Frontal cortex (tissue), 3 donors: ENCODE measurements at regions not wholly inside any gene's neighbourhood (a gene's known extent, or its start where the extent isn't known, plus 50 kb on each side); places are given as distances from the start of the nearest gene placed in this dataset.

Experiments used
- DNase-seq, 2 donors: peaks; one replicate each; pipeline ENCODE4 v3.0.0; 2012; ENCODE audit warnings: low spot score in 2 of 2
- FAIRE-seq: peaks from 2 replicates; lab custom pipeline; 2012; peaks lifted over from hg19 to GRCh38; lab: Jason Lieb, UNC
- donor health status: control.
- donor health status: control.
- donor health status: control.

DNA sequence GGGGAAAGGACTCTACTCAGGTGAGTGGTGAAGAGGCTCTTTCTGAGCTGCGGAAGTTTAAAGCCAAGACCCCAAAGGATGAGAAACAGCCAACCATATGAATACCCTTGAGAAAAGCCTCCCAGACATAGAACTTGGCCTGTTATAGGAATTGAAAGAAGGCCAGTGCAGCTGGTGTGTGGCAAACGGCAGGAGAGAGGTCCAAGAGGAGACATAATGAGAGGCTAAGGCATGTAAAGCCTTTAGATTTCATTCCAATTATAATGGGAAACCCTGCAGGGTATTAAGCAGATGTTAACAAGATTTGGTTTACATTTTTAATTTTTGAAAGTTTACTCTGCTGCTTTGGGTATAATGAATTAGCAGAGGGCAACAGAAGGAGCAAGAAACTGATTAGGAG lies 552.1 kb upstream of the FBXO33 start:
- DNase-seq (no peak), FAIRE-seq (no peak)

- FAIRE-seq (no peak), DNase-seq (no peak)
Observed at GRCh38 chr14:39977198-39977597, 545.0 kb upstream of the FBXO33 start.

- DNase-seq = no peak
- no peak for FAIRE-seq
Observed at GRCh38 chr14:39974036-39974435, 541.8 kb upstream of the FBXO33 start.

DNA sequence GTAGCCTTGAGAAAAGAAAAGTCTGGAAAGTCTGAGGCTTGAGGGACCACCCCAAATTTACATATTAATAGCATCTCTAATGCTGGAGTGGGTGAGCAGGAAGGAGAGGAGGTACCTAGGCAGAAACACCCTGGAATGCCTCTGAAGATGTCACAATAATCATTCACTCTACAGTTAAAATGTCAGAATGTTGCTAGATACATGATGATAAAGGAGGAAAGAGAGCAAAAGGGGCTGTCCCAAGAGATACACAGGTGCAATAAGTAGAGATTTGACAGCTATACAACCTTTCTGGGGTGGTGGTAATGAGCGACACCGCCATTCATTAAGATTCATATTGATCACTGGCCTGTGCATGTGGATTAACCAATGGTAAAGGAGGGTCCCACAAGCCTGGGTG lies 540.5 kb upstream of the FBXO33 start:
- FAIRE-seq = no peak
- no peak for DNase-seq

DNA sequence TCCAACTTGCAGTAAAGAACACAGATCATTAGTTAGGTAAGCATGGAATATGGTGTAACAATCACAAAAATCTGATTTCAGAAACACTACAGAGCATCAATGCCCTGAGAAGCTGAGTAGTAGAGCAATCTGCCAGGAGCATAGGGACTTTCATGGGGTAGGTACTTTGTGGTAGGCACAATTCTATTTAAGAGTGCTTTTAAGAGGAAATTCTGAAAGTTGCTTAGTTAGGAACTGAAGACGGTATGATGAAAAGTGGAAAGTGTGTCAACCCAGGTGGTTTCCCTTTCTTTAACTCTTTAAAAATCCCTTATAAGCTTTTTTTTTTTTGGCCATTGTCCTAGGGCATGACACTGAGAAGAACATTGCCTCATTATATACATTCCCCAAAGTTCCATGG lies 535.7 kb upstream of the FBXO33 start:
- DNase-seq (no peak), FAIRE-seq (no peak)

GRCh38 chr14:39957987-39958386 lies 525.8 kb upstream of the FBXO33 start:
- DNase-seq (no peak), FAIRE-seq (no peak)

- FAIRE-seq (no peak), DNase-seq (no peak)
Observed at GRCh38 chr14:39957290-39957689, 525.1 kb upstream of the FBXO33 start.

DNA sequence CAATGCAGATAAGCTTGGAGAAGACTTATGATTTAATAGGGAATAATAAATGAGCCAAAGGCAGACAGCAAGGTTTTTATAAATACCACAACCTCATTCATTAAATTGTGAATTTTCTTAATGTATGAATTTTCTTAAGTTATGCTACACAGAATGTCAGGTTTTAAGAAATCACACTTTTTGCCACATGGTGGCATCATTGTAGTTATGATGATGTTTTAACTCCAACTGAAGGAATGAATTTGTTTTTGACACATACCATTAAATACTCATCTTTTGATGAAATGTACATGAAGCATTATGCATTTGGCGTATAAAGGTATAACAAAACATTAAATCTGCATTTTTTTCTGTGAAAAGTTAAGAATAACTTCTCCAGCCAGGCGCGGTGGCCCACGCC lies 524.1 kb upstream of the FBXO33 start:
- FAIRE-seq = no peak
- DNase-seq = no peak

GRCh38 chr14:39948235-39948634 lies 516.0 kb upstream of the FBXO33 start:
- FAIRE-seq (no peak), DNase-seq (no peak)

DNA sequence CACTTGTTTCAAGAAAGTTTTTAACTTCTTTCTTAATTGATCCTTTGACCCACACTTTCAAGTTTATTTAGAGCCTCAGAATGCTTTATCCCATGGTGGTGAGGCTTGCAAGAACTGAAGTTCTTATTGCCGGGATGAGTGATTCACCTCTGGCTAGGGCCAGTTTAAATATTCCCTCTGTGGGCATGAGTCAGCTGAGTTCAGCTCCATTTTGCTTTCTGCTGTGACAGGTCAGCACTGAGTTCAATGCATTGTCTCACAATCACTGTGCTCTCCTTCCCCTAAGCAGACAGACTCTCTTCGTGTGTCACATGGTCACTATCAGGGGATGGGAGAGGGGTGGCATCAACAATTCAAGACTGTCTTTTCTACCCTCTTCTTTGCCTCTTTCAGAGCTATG lies 514.6 kb upstream of the FBXO33 start:
- FAIRE-seq (no peak), DNase-seq (no peak)

- FAIRE-seq (no peak), DNase-seq (no peak)
Observed at GRCh38 chr14:39939023-39939422, 506.8 kb upstream of the FBXO33 start.

GRCh38 chr14:39912192-39913100 lies 480.2 kb upstream of the FBXO33 start:
- DNase-seq = no peak
- no peak for FAIRE-seq

DNA sequence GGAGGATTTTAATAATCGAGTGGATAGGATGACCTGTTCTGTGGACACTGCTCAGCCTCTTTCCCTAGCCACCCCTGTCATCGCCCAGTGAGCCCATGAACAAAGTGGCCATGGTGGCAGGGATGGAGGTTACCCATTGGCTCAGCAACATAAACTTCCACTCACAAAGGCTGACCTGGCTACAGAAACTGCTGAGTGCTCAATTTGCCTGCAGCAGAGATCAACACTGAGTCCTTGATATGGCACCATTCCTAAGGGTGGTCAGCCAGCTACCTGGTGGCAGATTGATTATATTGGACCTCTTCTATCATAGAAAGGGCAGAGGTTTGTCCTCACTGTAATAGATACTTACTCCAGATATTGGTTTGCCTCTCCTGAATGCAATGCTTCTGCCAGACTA lies 465.4 kb upstream of the FBXO33 start:
- no peak for DNase-seq
- FAIRE-seq = no peak

- DNase-seq = no peak
- FAIRE-seq = no peak
Observed at GRCh38 chr14:39890026-39890425, 457.8 kb upstream of the FBXO33 start.

DNA sequence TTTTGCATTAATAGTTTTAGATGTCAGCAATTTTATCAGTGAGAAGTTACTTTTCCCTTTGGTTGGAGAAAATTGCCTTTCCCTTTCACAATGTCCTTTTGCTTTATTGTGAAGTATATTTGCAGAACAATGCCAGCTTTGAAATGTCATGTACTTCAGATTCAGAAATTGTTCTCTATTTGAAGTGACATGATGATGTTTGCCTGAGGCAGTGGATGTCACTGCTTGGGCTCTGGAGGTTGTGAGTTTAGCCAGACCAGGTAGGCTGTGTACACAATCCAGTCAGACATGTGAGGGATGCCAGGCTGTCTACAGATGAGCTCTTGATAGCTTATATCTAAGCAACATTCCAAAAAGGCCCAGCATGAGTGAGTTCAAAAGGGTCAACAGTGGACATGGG lies 451.9 kb upstream of the FBXO33 start:
- DNase-seq (no peak), FAIRE-seq (no peak)

DNA sequence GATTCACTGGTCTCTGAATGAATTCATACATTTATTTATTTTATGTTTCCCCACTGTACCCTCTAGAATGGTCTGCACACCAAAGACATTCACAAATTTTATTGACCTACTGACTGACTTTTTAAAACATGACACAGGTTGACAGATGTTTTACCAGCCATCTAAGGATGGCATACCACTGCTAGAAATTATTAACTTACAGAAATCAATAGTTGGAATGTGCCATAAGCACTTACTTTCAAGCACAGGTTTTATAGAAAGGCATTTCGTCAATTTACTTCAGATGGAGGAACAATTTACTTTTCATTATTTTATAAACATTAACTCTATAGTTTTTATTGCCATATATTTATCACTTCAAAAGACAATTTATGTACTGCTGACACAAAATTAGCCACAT lies 448.7 kb upstream of the FBXO33 start:
- no peak for DNase-seq
- FAIRE-seq = no peak

DNA sequence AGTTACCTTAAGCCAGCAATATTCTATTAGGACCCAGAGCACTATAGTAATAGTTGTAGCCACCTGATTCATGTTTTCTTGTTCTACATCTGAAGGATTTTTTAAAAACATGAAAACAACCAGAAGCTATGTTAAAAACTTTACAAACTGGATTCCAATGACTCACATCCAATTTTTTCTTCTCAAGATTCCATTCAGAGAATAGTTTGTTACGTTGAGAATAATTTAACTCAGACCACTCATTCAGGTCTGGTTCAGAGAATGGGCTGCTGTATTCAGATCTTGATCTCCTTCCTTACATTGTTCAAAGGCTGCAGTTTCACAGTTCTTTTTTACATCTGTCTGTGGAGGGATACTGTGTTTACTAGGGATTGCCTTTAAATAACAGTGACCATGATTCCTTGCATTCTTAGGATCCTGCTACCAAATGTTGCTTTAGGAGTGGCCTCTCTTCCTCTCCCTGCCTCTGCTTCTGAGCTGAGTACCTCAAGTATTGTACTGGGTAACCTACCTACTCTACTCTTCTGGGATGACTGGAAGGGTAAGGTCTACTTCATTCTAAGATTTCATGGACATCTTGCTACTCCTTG lies 448.0 kb upstream of the FBXO33 start:
- FAIRE-seq (no peak), DNase-seq (no peak)

GRCh38 chr14:39877577-39878190 lies 445.5 kb upstream of the FBXO33 start:
- DNase-seq = no peak
- no peak for FAIRE-seq

DNA sequence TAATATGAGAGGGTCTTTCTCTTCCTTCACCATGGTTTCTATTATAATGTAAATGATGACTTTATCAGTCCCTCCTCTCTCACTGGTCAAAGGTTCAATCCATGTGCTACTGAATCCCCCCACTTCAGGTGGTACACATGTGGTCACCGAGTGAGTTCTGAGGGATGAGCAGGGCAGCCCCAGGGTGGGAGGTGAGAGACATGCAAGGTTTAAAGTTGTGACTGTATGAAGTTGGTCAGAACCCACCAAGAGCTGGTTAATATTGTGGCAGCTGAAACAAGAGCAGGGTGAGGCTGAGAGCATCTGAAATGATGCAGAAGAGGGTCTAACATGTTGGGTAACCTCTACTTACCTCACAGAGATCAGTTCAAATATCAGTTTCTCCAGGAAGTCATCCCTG lies 444.7 kb upstream of the FBXO33 start:
- FAIRE-seq (no peak), DNase-seq (no peak)

DNA sequence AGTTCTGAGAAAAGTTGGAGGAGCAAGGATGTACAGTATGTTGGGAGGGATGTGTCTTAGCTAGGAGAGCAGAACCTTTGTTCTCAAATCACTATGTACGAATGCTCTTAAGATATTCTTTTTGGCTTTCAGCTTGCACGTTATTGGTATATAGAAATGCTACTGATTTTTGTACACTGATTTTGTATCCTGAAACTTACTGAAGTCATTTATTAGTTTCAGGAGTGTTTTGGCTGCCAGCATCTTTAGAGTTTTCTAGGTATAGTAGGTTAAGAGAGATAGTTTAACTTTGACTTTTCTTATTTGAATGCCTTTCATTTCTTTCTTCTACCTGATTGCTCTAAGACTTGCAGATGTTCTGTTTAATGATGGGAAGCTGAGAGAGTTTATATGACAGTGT lies 442.8 kb upstream of the FBXO33 start:
- FAIRE-seq = no peak

DNA sequence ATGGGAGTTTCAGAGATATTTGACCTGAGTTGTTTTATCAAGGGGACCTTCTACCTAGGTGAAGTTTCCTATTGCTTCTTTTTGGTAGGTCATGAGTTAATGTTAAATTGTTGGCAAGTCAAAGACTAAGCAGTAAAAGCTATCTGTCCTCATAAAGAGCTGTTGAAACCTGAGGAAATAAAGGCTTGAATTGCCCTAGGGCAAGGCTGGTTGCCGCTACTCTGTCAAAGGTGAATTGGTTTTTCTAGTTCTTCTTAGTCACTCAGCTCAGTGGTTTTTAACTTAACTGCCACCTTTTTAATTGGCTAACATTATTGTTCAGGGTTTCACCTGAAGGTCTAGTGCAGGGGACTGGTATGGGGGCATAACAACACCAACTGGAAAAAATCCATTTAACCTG lies 441.6 kb upstream of the FBXO33 start:
- FAIRE-seq = no peak
- DNase-seq = no peak

More for the DNA sequence above, 442.8 kb upstream of the FBXO33 start:
- no peak for DNase-seq
